ENCODE measurements at regions not wholly inside any gene's neighbourhood (a gene's known extent, or its start where the extent isn't known, plus 50 kb on each side); places are given as distances from the start of the nearest gene placed in this dataset.

- TF ChIP-seq CTCF (conservative IDR thresholded peaks at IDR 0.05) (no peak), EZH2 (IDR thresholded peaks at IDR 0.05; ENCODE audit: low read depth) (no peak)
These were observed 180.6 kb upstream of the GRIA4 start for GRCh38 chr11:105429096-105429910.

All from PC-9 (cell line).